ENCODE measurements at regions not wholly inside any gene's neighbourhood (a gene's known extent, or its start where the extent isn't known, plus 50 kb on each side); places are given as distances from the start of the nearest gene placed in this dataset.
A peak's percentile ranks its signal among the peaks of the same experiment; 100 is the strongest.

GRCh38 chr9:79335987-79336386 lies 235.8 kb upstream of the TLE4 start:
- no peak for TF ChIP-seq CTCF (IDR thresholded peaks at IDR 0.05; ENCODE audit: low read length, missing control alignments)
- no peak for DNase-seq (ENCODE audit: low read depth)
- no peak overlapping the region for H3K4me3 ChIP-seq (replicated peaks; ENCODE audit: low read depth, low read length)

GRCh38 chr9:79341561-79341960 lies 230.2 kb upstream of the TLE4 start:
- no peak for TF ChIP-seq CTCF (IDR thresholded peaks at IDR 0.05; ENCODE audit: low read length, missing control alignments)
- H3K4me3 ChIP-seq (replicated peaks; ENCODE audit: low read depth, low read length), result no peak overlapping the region
- DNase-seq (ENCODE audit: low read depth), result no peak

- TF ChIP-seq CTCF (IDR thresholded peaks at IDR 0.05; ENCODE audit: low read length, missing control alignments), result no peak
- no peak overlapping the region for H3K4me3 ChIP-seq (replicated peaks; ENCODE audit: low read depth, low read length)
- DNase-seq (ENCODE audit: low read depth), result peak; percentile 22
Measured at GRCh38 chr9:79346350-79347020, 225.3 kb upstream of the TLE4 start.

- no peak overlapping the region for H3K4me3 ChIP-seq (replicated peaks; ENCODE audit: low read depth, low read length)
- no peak for DNase-seq (ENCODE audit: low read depth)
- no peak for TF ChIP-seq CTCF (IDR thresholded peaks at IDR 0.05; ENCODE audit: low read length, missing control alignments)
Measured at GRCh38 chr9:79352322-79352721, 219.4 kb upstream of the TLE4 start.

GRCh38 chr9:79353856-79354520 lies 217.8 kb upstream of the TLE4 start:
- peak; percentile 18 for DNase-seq (ENCODE audit: low read depth)
- H3K4me3 ChIP-seq (replicated peaks; ENCODE audit: low read depth, low read length), result no peak overlapping the region
- no peak for TF ChIP-seq CTCF (IDR thresholded peaks at IDR 0.05; ENCODE audit: low read length, missing control alignments)

GRCh38 chr9:79357194-79357593 lies 214.6 kb upstream of the TLE4 start:
- no peak for DNase-seq (ENCODE audit: low read depth)
- TF ChIP-seq CTCF (IDR thresholded peaks at IDR 0.05; ENCODE audit: low read length, missing control alignments), result no peak
- H3K4me3 ChIP-seq (replicated peaks; ENCODE audit: low read depth, low read length), result no peak overlapping the region

GRCh38 chr9:79357616-79358015 lies 214.1 kb upstream of the TLE4 start:
- H3K4me3 ChIP-seq (replicated peaks; ENCODE audit: low read depth, low read length), result no peak overlapping the region
- no peak for TF ChIP-seq CTCF (IDR thresholded peaks at IDR 0.05; ENCODE audit: low read length, missing control alignments)
- DNase-seq (ENCODE audit: low read depth), result no peak

Measured in fibroblast of pulmonary artery (primary cell).